Subcutaneous abdominal adipose tissue (tissue), 5 donors: ENCODE measurements at regions not wholly inside any gene's neighbourhood (a gene's known extent, or its start where the extent isn't known, plus 50 kb on each side); places are given as distances from the start of the nearest gene placed in this dataset.

Experiments used
- H3K27ac ChIP-seq: one replicate; pipeline ENCODE4 v1.7.0; 2013; ENCODE audit warnings: low read depth, mild to moderate bottlenecking, inconsistent platforms, low read length, moderate library complexity
- H3K27me3 ChIP-seq, 5 donors: one replicate each; pipeline ENCODE4 v1.7.0; 2013; ENCODE audit warnings: low read length in 5 of 5, inconsistent platforms in 1 of 5; ENCODE audit not compliant: control insufficient read depth in 5 of 5, insufficient read depth in 4 of 5
- H3K36me3 ChIP-seq, 5 donors: one replicate each; pipeline ENCODE4 v1.7.0; 2013; ENCODE audit warnings: low read length in 5 of 5; ENCODE audit not compliant: control insufficient read depth in 5 of 5, insufficient read depth in 5 of 5
- H3K4me1 ChIP-seq, 5 donors: one replicate each; pipeline ENCODE4 v1.7.0; 2013; ENCODE audit warnings: low read length in 5 of 5, mild to moderate bottlenecking in 3 of 5, moderate library complexity in 1 of 5; ENCODE audit not compliant: control insufficient read depth in 5 of 5, insufficient read depth in 5 of 5
- H3K4me3 ChIP-seq, 5 donors: one replicate each; pipeline ENCODE4 v1.7.0; 2013; ENCODE audit warnings: low read length in 5 of 5, low read depth in 1 of 5
- H3K9ac ChIP-seq, 5 donors: one replicate each; pipeline ENCODE4 v1.7.0; 2013; ENCODE audit warnings: low read length in 5 of 5, mild to moderate bottlenecking in 4 of 5, moderate library complexity in 3 of 5
- H3K9me3 ChIP-seq, 5 donors: one replicate each; pipeline ENCODE4 v1.7.0; 2013; ENCODE audit warnings: low read length in 5 of 5; ENCODE audit not compliant: control insufficient read depth in 5 of 5
- donor health status: healthy.
- donor health status: healthy.
- donor health status: healthy.
- donor health status: healthy.
- donor health status: healthy.

DNA sequence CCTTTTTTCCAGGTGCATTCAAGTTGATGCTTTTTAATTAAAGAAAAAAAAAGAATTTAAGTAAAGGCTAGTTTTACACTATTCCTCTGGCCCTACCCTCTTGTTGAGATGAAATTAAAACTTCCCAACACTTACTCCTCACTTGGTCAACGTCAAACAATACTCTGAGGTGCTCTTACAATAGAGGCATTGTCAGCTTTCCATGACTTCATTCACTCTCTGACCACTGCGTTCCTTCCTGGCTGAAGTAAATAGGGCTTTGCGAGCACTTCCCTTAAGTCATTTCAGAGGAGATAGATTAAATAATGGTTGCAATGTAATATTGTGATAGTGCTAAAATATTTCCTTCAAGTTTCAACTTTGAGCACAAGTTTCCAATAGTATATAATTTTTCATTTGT is 229.8 kb upstream of the CEP162 start:
- H3K4me3 ChIP-seq, result no peak overlapping the region
- H3K9ac ChIP-seq, result no peak overlapping the region
- no peaks in the 10 kb centered on the region for H3K4me1 ChIP-seq
- H3K9me3 ChIP-seq, result no peaks in the 10 kb centered on the region
- no peaks in the 10 kb centered on the region for H3K36me3 ChIP-seq
- H3K27me3 ChIP-seq, result no peaks in the 10 kb centered on the region
- no peak overlapping the region for H3K27ac ChIP-seq

DNA sequence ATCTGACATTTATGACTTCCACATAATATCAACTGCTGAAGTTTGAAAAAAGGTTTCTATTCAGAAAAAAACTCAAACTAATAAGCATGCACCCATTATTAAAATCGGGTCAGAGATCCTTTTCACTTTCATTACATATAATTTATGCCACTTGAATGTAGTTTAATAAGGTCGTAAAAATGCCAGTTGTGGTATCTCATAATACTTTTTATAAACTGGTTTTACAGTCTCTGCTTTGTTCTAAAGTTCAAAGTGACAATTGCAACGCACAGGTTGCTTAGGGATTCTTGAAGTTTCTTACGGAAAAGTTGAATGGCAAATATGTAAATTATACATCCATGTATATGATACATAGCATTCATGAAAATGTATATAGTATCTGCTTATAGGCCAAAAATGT is 229.4 kb upstream of the CEP162 start:
- no peaks in the 10 kb centered on the region for H3K4me1 ChIP-seq
- H3K27me3 ChIP-seq, result no peaks in the 10 kb centered on the region
- no peak overlapping the region for H3K9ac ChIP-seq
- no peaks in the 10 kb centered on the region for H3K36me3 ChIP-seq
- H3K4me3 ChIP-seq, result no peak overlapping the region
- no peak overlapping the region for H3K27ac ChIP-seq
- H3K9me3 ChIP-seq, result no peaks in the 10 kb centered on the region

DNA sequence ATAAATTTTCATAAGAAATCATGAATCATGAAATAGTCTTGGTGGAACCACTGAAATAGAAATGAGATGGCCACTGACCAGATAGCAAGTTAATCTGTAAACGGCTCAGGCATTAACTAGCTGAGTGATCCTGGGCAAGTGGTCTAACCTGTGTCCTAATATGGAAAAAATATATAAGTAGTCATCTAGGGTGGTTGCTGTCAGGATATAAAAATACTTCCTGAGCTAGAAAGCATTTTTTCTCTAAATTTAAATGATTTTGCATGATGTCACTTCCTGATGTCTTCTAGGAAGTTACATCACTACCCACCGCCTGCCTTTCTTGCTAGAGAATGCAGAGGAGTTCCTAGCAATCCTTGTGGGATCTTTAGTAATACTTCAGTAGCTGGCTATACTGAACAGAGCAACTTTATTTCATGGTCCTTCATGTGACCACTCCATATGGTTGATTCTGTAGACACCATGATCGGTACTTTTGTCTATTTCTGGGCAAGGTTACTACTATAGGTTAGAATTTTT is 228.1 kb upstream of the CEP162 start:
- H3K9me3 ChIP-seq, result no peaks in the 10 kb centered on the region
- H3K36me3 ChIP-seq, result no peaks in the 10 kb centered on the region
- H3K9ac ChIP-seq, result no peak overlapping the region
- no peak overlapping the region for H3K4me3 ChIP-seq
- no peaks in the 10 kb centered on the region for H3K4me1 ChIP-seq
- H3K27me3 ChIP-seq, result no peaks in the 10 kb centered on the region
- no peak overlapping the region for H3K27ac ChIP-seq

DNA sequence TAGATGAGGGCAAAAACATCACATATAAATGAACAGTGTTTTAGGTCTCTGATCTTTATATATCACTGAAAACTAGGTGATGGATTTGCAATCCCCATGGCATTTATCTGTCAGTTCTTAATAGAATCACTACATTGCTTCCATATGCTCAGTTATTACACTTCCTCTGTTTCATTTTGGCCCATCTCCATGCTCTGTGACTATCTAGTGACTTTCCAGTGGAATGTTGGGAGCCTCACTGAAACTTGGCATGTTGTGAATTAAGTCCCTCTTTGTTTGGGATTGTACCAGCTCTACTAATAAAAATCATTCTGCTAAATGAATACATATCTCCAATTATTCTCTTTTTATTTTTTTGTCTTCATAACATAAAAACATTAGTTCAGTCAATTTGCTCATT is 226.1 kb upstream of the CEP162 start:
- no peak overlapping the region for H3K4me3 ChIP-seq
- no peaks in the 10 kb centered on the region for H3K9me3 ChIP-seq
- no peak overlapping the region for H3K9ac ChIP-seq
- H3K27me3 ChIP-seq, result no peaks in the 10 kb centered on the region
- peaks cover 0 to 7% (median 0%) of the 10 kb centered on the region in 5 donors for H3K4me1 ChIP-seq
- no peaks in the 10 kb centered on the region for H3K36me3 ChIP-seq
- H3K27ac ChIP-seq, result no peak overlapping the region

DNA sequence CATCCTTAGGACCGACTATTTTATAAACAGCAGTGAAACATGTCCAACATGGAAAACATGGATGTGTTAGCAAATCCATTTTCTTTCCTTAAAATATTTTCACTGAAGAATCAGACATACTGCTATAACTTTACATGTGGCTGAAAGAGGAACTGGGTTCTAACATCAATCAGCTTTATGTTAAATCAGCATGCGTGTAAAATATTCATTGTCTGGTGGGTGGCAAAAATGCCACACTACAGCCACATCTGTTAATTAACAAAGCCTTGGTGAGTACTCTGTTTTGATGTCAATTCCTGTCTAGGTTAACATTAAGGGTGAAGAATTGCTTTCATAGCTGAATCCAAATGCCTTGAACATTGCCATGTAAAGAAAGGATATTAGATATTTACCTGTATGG is 222.6 kb upstream of the CEP162 start:
- peaks cover 0 to 9% (median 0%) of the 10 kb centered on the region in 5 donors for H3K4me1 ChIP-seq
- no peak overlapping the region for H3K4me3 ChIP-seq
- no peaks in the 10 kb centered on the region for H3K27me3 ChIP-seq
- no peaks in the 10 kb centered on the region for H3K36me3 ChIP-seq
- H3K27ac ChIP-seq, result no peak overlapping the region
- H3K9ac ChIP-seq, result no peak overlapping the region
- no peaks in the 10 kb centered on the region for H3K9me3 ChIP-seq

DNA sequence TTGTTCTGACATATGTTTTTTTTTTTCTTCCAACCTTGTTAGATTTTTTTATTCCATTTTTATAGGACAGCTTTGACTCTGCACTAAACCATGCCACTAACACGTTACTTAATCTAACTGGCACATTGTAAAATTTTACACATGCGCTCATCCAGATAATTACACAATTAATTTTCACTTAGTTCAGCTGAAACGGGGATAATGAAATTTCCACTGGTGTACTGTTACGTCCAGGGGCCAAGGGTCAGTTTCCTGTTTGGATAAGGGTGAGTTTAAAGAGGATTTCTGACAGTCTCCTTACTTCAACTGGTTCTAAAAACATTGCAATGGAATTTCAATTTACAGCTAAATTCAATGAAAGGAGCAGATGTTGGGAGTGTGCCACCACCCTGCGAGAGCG is 221.8 kb upstream of the CEP162 start:
- peaks cover 0 to 9% (median 0%) of the 10 kb centered on the region in 5 donors for H3K4me1 ChIP-seq
- H3K4me3 ChIP-seq, result no peak overlapping the region
- H3K9me3 ChIP-seq, result no peaks in the 10 kb centered on the region
- H3K27ac ChIP-seq, result no peak overlapping the region
- no peaks in the 10 kb centered on the region for H3K36me3 ChIP-seq
- no peak overlapping the region for H3K9ac ChIP-seq
- H3K27me3 ChIP-seq, result no peaks in the 10 kb centered on the region

DNA sequence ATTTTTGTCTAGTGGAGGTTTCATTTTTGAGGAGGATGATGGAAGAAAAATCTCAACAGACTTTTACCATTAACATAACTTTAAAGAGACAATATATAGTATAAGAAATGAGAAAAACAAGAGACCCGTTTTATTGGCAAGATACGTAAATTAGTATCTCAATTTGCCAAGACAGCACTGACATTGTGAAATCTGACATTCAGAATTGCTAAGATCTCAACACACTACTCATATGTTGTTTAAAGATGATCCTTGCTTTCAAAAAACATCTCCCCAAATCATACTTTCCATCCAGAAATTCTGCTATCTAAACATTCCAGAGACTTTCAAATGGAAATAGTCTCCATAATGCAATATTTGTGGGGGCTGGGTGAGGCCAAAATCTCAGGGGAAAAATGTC is 220.9 kb upstream of the CEP162 start:
- Histone ChIP-seq H3K27me3 (no peaks in the 10 kb centered on the region), H3K4me1 (peaks cover 0 to 9% (median 0%) of the 10 kb centered on the region in 5 donors), H3K27ac (no peak overlapping the region), H3K9ac (no peak overlapping the region), H3K9me3 (no peaks in the 10 kb centered on the region), H3K36me3 (no peaks in the 10 kb centered on the region), H3K4me3 (no peak overlapping the region)

DNA sequence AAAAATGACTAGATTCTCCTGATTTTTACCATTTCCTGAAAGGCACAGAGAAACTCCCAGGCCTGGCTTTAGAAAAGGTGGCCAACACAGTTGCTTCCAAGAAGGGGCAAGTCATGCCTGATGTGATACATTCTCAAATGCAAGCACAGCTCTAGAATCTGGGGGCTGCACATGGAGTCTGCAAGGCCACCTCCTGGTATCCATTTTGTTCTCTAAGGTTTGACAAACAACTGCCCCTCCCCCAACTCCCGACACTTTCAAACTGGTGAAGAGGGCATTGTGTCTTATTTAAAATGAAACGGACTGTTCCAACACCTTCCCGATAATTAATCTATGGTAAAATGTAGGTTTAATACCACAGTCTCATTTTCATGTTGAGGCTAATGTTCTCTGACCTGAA is 220.2 kb upstream of the CEP162 start:
- no peaks in the 10 kb centered on the region for H3K9me3 ChIP-seq
- H3K4me1 ChIP-seq, result peaks cover 0 to 9% (median 0%) of the 10 kb centered on the region in 5 donors
- H3K36me3 ChIP-seq, result no peaks in the 10 kb centered on the region
- H3K4me3 ChIP-seq, result no peak overlapping the region
- no peaks in the 10 kb centered on the region for H3K27me3 ChIP-seq
- H3K9ac ChIP-seq, result no peak overlapping the region
- no peak overlapping the region for H3K27ac ChIP-seq

DNA sequence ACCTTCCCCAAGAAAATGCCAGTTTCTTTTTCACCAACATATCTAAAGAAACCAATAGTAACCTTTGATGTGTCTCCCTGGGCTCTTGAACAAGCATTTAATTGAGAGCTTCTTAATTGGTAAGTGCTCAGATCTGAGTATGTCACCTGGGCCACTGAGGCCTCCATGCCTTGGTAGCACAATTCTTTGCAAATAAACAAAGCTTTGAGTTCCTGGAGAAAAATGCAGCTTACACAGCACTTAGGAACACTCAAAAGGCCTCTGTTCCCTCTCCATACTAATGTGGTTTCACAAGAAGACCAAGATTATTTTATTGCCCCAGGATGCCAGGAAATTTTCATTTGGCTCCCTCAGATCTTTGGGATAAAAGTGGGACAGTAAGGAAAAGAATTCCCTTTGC is 217.6 kb upstream of the CEP162 start:
- H3K27me3 ChIP-seq, result no peaks in the 10 kb centered on the region
- no peaks in the 10 kb centered on the region for H3K9me3 ChIP-seq
- H3K4me1 ChIP-seq, result peaks cover 0 to 9% (median 0%) of the 10 kb centered on the region in 5 donors
- H3K27ac ChIP-seq, result no peak overlapping the region
- H3K4me3 ChIP-seq, result no peak overlapping the region
- no peaks in the 10 kb centered on the region for H3K36me3 ChIP-seq
- H3K9ac ChIP-seq, result no peak overlapping the region

DNA sequence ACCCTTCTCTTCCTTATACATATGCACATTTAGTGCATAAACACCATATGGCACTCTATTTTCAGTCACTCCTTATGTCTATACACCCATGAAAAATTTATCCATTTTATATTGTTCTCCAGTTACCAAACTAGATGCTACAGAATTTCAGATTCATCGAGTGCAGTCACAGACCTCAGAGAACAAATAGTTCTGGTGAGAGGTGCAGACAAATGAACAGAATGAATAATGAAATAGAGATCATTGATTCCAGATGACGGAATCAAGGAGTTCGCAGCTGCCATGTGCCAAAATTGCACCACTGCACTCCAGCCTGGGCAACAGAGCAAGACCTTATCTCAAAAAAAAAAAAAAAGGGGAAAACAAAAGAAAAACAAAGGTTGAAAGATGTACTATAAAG is 214.8 kb upstream of the CEP162 start:
- Histone ChIP-seq H3K9me3 (no peaks in the 10 kb centered on the region), H3K4me1 (no peaks in the 10 kb centered on the region), H3K9ac (no peak overlapping the region), H3K27me3 (no peaks in the 10 kb centered on the region), H3K27ac (no peak overlapping the region), H3K36me3 (no peaks in the 10 kb centered on the region), H3K4me3 (no peak overlapping the region)

DNA sequence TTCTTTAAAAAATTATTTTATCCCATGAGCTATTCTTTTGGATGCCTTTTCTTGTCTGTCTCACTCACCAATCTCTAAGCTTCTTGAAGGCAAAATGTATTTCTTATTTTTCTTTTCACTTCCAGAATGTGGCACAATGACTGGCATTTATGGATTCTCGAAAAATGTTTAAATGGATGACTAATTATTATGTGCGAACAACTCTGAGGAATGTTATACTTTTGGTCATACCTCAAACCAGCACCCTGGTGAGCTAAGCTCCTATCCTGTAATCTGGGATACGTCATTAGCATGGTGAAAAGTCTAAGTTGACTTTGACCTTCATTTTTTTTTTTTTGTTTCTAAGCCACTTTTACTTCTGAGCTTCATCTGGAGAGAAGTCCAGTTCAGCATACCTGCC is 214.0 kb upstream of the CEP162 start:
- Histone ChIP-seq H3K4me1 (no peaks in the 10 kb centered on the region), H3K9me3 (no peaks in the 10 kb centered on the region), H3K36me3 (no peaks in the 10 kb centered on the region), H3K4me3 (no peak overlapping the region), H3K27ac (no peak overlapping the region), H3K27me3 (no peaks in the 10 kb centered on the region), H3K9ac (no peak overlapping the region)
